ENCODE measurements at regions not wholly inside any gene's neighbourhood (a gene's known extent, or its start where the extent isn't known, plus 50 kb on each side); places are given as distances from the start of the nearest gene placed in this dataset.

- DNase-seq: no peak
Measured at GRCh38 chr13:99911965-99912566, 59.5 kb downstream of the ZIC5 start.

DNA sequence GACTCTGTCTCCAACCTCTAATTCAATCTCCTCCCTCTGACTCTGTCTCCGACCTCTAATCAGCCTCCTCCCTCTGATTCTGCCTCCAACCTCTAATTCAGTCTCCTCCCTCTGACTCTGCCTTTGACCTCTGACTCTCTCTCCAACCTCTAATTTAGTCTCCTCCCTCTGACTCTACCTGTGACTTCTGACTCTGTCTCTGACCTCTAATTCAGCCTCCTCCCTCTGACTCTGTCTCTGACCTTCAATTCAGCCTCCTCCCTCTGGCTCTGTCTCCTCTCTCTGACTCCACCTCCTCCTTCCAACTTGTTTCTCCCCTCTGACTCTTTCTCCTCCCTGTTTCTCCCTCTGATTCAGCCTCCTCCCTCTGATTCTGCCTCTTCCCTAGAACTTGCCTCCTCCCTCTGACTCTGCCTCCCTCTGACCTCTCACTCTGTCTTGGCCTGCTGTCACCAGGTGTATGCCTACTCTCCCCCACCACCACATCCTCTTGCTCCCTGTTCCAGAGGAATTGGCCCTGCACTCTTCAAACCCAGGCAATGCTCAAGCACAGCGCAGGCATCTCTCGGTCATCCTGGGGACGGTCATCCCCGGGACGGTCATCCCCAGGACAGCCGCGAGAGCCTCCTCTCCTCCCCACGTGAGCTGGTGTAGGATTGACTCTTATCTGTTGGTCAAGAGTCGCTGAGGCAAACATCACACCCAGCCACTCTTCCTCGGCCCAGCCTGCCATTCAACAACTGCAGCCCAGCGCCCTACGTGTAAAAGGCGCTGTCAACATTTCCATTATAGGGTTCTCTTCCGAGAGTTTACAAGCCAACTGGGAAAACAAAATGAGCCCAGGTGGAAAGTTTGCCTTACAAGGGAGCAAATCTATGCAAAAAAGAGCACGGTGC lies 60.2 kb downstream of the ZIC5 start:
- no peak for DNase-seq

- no peak for DNase-seq
Measured at GRCh38 chr13:99909836-99910619, 61.5 kb downstream of the ZIC5 start.

- DNase-seq: no peak
Measured at GRCh38 chr13:99909097-99909835, 62.3 kb downstream of the ZIC5 start.

GRCh38 chr13:99908140-99908803 lies 63.3 kb downstream of the ZIC5 start:
- no peak for DNase-seq

- no peak for DNase-seq
Measured at GRCh38 chr13:99907627-99908026, 63.9 kb downstream of the ZIC5 start.

DNA sequence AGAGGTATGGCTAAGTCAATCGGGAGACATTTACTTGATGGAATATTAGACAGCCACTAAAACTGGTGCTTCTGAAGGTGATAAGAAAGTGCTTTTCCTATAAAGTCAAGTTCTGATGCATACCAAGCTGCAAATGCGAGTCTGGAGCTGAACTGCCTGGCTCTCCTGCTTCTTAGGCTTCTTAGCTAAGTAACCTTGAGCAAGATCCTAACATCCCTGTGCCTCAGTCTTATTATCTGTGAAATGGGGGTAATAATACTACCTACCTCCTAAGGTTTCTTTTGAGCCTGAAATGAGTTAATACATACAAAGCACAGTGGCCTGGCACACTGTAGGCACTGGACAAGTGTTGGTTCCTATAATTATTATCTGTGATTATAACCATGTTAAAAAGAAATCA lies 64.5 kb downstream of the ZIC5 start:
- no peak for DNase-seq

- no peak for DNase-seq
Measured at GRCh38 chr13:99905814-99906213, 65.8 kb downstream of the ZIC5 start.

- DNase-seq: no peak
Measured at GRCh38 chr13:99905224-99905623, 66.3 kb downstream of the ZIC5 start.

- no peak for DNase-seq
Measured at GRCh38 chr13:99903140-99903539, 68.4 kb downstream of the ZIC5 start.

GRCh38 chr13:99902657-99903056 lies 68.9 kb downstream of the ZIC5 start:
- no peak for DNase-seq

DNA sequence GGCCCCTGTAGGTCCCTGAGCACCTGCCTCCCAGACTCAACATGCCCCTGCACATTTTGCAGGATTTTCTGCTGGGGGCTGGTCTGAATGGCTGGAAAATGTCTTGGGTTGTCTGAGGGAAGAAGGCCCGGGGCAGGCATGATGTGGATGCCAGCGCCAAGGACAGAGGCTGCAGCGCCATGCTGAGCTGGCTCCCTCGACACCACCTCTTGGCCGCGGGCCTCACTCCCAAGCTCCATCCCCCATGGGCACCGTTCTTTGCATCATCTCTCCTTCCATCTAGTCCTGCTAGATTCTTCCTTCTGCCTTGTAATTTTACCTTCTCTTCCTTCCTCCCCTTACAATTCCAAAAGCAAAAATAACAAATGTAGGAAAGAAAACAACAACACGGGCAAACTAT lies 70.6 kb downstream of the ZIC5 start:
- no peak for DNase-seq

- DNase-seq: no peak
Measured at GRCh38 chr13:99898421-99898820, 73.1 kb downstream of the ZIC5 start.

GRCh38 chr13:99897076-99897440 lies 74.5 kb downstream of the ZIC5 start:
- no peak for DNase-seq

GRCh38 chr13:99896369-99897075 lies 75.0 kb downstream of the ZIC5 start:
- no peak for DNase-seq

DNA sequence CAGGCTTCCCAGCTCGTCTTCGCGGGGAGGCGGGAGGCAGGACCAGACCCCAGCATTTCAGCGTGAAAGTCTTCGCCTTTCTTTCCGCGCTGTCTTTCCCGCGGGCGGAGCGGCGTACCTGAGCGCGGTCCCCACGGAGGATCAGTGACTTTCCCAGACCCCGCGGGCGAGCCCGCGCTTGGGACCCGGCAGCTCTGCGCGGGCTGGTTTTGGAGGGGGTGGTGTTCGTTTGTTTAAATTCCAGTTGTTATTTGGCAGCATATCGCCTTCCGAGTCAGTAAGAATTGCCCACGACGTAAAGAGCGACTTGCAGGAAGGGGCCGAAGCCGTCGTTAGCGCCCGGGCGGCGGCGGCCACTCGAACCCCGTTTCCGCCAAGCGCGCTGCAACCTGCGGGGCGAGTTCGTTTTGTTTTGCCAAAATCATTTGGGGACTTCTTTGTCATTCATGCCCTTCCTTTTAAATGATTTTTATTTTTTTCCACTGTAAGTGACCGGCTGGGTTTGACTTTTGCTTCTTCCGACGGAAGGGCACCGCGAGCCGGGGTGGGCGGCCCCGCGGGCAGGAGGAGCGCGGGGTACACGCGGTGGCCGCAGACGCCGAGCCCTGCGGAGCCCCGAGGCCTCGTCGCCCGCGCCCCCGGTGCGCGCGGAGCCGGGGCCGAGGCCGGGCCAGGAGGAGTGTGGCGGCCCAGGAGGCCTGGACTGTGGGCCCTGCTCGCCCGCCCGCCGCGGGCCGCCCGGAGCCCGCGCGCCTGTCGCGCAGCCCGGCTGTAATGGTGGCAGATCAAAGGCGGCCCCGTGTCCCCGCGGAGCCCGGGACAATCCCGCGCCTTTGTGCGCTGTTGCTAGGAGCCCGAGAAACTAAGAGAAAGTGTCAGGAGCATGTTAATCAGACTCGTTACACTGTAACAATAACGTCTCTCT lies 75.9 kb downstream of the ZIC5 start:
- peak; percentile 19 for DNase-seq

DNA sequence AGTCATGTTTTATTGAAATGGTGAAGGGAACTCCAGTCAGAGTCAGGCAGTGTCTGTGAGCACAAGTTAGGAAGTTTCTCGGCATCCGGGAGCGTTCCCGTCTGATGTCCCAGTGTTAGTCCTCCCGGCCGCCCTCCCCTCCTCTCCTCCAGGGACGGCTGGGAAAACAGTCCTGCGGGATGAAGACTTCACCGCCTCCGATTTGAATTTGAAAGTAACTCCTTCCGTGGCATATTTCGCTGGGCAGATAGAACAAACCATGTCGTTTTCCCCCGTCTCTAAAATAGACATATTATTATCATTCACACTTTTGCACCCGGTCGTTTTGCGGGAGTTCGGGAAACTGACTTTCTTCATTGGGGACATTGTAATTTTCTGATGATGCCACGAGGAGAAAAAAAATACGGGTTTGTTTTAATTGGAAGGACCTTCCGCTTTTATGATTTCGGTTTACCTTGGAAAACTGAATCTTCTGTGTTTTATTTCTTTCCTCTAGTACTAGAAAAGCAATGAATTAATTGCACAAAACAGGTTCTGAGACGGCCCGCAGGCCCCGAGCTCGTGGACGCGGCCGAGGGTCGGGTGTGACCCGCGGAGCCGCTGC lies 76.6 kb downstream of the ZIC5 start:
- peak; percentile 30 for DNase-seq

GRCh38 chr13:99894105-99894839 lies 77.3 kb downstream of the ZIC5 start:
- no peak for DNase-seq

- no peak for DNase-seq
Measured at GRCh38 chr13:99893567-99893966, 78.0 kb downstream of the ZIC5 start.

All from left kidney (tissue), 1 donor.